Esophagus muscularis mucosa (tissue), 4 donors: ENCODE measurements at regions not wholly inside any gene's neighbourhood (a gene's known extent, or its start where the extent isn't known, plus 50 kb on each side); places are given as distances from the start of the nearest gene placed in this dataset.
A peak's percentile ranks its signal among the peaks of the same experiment; 100 is the strongest.

ENCODE experiments used
- DNase-seq: peaks from one replicate; pipeline ENCODE4 v3.0.0-alpha.2; 2017; ENCODE audit errors: extremely low spot score
- H3K27ac ChIP-seq, 4 donors: fragments of 200-600 bp; sonication (generic); replicated peaks in 1 of 4; 1 replicate in 3 of 4; 2 replicates in 1 of 4; pipeline ENCODE4 v1.5.1; 2016 to 2019; ENCODE audit warnings: mild to moderate bottlenecking in 1 of 4
- H3K27me3 ChIP-seq, 4 donors: fragments of 200-600 bp; sonication (generic); one replicate each; pipeline versions ENCODE4 v1.5.1 to v1.6.0; 2016 to 2019
- H3K36me3 ChIP-seq, 4 donors: fragments of 200-600 bp; sonication (generic); one replicate each; pipeline ENCODE4 v1.5.1; 2016 to 2019
- H3K4me1 ChIP-seq, 4 donors: fragments of 200-600 bp; sonication (generic); one replicate each; pipeline ENCODE4 v1.5.1; 2016 to 2019
- H3K4me3 ChIP-seq, 4 donors: fragments of 200-600 bp; sonication (generic); 1 replicate in 2 of 4; 2 replicates in 2 of 4; pipeline ENCODE4 v1.5.1; 2016 to 2019; ENCODE audit warnings: mild to moderate bottlenecking in 4 of 4, moderate library complexity in 1 of 4
- H3K9me3 ChIP-seq, 4 donors: fragments of 200-600 bp; sonication (generic); 1 replicate in 3 of 4; 2 replicates in 1 of 4; pipeline ENCODE4 v1.5.1; 2016 to 2019
- EP300 ChIP-seq: sonication (generic); formaldehyde crosslinking; IDR thresholded peaks from one replicate; pipeline ENCODE4 v1.6.1; 2017; ENCODE audit warnings: antibody characterized with exemption
- POLR2A ChIP-seq: fragments of 450-650 bp; IDR thresholded peaks from one replicate; pipeline ENCODE4 v1.6.1; 2017; ENCODE audit warnings: antibody characterized with exemption, moderate library complexity, mild to moderate bottlenecking, low read depth
- POLR2AphosphoS5 ChIP-seq, 2 donors: sonication (generic); formaldehyde crosslinking; IDR thresholded peaks; one replicate each; pipeline ENCODE4 v1.6.1; 2017; ENCODE audit warnings: antibody characterized with exemption in 2 of 2
- WGBS: methylation state at CpG from one replicate; pipeline ENCODE4 v1.1.5; 2018; 5-methylcytosine and 5-hydroxymethylcytosine counted together
- intact Hi-C: fragments of 100-400 bp; cut with DNase I; formaldehyde crosslinking; loops from one replicate; pipeline ENCODE4 v1.15.1; 2023
- TF ChIP-seq, protein P1 (sequence below), 3 experiments: fragments of 200-600 bp in 2 of 3; fragments of 450-650 bp in 1 of 3; sonication (generic) in 2 of 3; IDR thresholded peaks; one replicate each; pipeline ENCODE4 v1.5.1; 2017 to 2019; ENCODE audit warnings: antibody characterized with exemption in 3 of 3, mild to moderate bottlenecking in 2 of 3, moderate library complexity in 1 of 3

DNA sequence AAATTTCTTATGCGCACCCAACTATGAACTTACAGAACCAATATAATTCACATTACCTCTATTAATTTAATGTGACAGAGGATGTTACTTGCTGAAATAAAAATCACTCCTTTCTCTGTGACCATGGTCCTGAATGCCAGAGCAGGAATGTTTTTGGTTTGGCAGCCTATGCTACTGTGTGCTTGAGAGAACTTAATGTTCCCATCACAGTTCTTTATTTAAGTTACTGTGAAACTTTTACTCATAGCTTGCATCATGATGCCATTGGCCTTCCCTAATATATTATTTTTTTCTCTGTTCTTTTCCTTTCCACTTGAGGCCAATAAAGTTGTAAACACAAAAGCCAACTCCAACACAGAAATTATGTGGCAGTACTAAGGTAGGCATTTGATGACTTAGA is 142.2 kb downstream of the FAM76B start:
- peak overlapping the region; percentile 72 to 85 (median 80) for H3K27ac ChIP-seq
- H3K4me1 ChIP-seq = peaks cover 7 to 40% (median 26%) of the 10 kb centered on the region in 4 donors
- no peaks in the 10 kb centered on the region for H3K27me3 ChIP-seq
- intact Hi-C loops = loop anchor here (5.0 kb wide), 1 partner anchor 55 kb away; no protein-coding TSS in a partner anchor
- WGBS = 75% methylated on average over 1 of the region's 1 CpG
- H3K36me3 ChIP-seq = no peaks in the 10 kb centered on the region
- DNase-seq = no peak
- peak overlapping the region in 2 of 4 donors; percentile 8 to 13 for H3K4me3 ChIP-seq
- peaks cover 0 to 7% (median 0%) of the 10 kb centered on the region in 4 donors for H3K9me3 ChIP-seq
- TF ChIP-seq POLR2A = no peak
- peak; percentile 40 for TF ChIP-seq EP300
- TF ChIP-seq POLR2AphosphoS5 (IDR thresholded peaks at IDR 0.05) = peak; percentile 56 to 83

DNA sequence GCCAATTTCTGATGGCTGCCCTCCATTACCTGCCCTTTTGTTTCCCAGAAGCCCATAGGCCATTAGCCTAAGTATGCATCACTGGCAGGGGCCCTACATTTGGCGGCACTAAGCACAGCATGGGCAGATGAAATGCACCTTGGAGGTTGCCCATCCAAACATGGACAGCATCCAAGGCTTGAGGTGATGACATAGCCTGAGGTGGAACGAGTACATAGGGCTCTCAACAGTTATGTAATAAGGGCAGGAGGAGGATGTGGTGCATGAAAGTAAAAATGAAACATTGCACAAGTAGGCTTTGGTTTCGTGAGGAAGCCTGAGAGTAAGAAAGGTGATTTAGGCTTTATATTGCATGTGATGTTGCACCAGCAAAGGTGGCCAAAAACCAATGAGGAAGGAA is 148.1 kb downstream of the FAM76B start:
- peak overlapping the region; percentile 47 to 56 (median 52) for H3K27ac ChIP-seq
- no peaks in the 10 kb centered on the region for H3K36me3 ChIP-seq
- intact Hi-C loops = no loop called here
- peak; percentile 4 for TF ChIP-seq EP300
- peak; percentile 46 to 71 for TF ChIP-seq POLR2AphosphoS5 (IDR thresholded peaks at IDR 0.05)
- TF ChIP-seq, protein P1, sequence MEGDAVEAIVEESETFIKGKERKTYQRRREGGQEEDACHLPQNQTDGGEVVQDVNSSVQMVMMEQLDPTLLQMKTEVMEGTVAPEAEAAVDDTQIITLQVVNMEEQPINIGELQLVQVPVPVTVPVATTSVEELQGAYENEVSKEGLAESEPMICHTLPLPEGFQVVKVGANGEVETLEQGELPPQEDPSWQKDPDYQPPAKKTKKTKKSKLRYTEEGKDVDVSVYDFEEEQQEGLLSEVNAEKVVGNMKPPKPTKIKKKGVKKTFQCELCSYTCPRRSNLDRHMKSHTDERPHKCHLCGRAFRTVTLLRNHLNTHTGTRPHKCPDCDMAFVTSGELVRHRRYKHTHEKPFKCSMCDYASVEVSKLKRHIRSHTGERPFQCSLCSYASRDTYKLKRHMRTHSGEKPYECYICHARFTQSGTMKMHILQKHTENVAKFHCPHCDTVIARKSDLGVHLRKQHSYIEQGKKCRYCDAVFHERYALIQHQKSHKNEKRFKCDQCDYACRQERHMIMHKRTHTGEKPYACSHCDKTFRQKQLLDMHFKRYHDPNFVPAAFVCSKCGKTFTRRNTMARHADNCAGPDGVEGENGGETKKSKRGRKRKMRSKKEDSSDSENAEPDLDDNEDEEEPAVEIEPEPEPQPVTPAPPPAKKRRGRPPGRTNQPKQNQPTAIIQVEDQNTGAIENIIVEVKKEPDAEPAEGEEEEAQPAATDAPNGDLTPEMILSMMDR (IDR thresholded peaks at IDR 0.05) = no peak
- peaks cover 0 to 28% (median 14%) of the 10 kb centered on the region in 4 donors for H3K4me1 ChIP-seq
- H3K4me3 ChIP-seq = no peak overlapping the region
- H3K9me3 ChIP-seq = peaks cover 0 to 6% (median 0%) of the 10 kb centered on the region in 4 donors
- no peaks in the 10 kb centered on the region for H3K27me3 ChIP-seq
- 51% methylated on average over 3 of the region's 3 CpGs for WGBS
- no peak for DNase-seq

DNA sequence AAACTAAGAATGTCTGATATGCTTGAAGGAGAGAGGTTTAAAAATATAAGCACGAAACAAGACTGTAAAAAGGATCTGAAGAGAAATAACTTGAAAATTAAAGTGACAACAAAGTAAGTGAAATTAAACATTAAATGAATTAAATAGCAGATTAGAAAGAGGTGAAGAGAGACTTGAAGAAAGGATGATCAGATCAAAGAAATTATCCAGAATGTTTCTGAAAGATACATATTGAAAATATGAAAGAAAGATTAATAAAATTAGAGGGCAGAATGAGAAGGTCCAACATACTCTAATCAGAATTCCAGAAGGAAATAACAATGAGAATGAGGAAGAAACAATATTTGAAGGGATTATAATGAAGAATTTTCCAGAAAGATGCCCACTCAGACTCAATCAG is 151.1 kb downstream of the FAM76B start:
- 95% methylated on average over 1 of the region's 1 CpG for WGBS
- Histone ChIP-seq H3K36me3 (no peaks in the 10 kb centered on the region), H3K4me3 (no peak overlapping the region), H3K27ac (no peak overlapping the region), H3K4me1 (peaks cover 0 to 13% (median 12%) of the 10 kb centered on the region in 4 donors), H3K9me3 (no peaks in the 10 kb centered on the region), H3K27me3 (no peaks in the 10 kb centered on the region)
- intact Hi-C loops = no loop called here
- DNase-seq = no peak
- TF ChIP-seq, protein P1 (IDR thresholded peaks at IDR 0.05) = no peak
- no peak for TF ChIP-seq POLR2A
- TF ChIP-seq EP300 = no peak
- TF ChIP-seq POLR2AphosphoS5 (IDR thresholded peaks at IDR 0.05) = no peak

DNA sequence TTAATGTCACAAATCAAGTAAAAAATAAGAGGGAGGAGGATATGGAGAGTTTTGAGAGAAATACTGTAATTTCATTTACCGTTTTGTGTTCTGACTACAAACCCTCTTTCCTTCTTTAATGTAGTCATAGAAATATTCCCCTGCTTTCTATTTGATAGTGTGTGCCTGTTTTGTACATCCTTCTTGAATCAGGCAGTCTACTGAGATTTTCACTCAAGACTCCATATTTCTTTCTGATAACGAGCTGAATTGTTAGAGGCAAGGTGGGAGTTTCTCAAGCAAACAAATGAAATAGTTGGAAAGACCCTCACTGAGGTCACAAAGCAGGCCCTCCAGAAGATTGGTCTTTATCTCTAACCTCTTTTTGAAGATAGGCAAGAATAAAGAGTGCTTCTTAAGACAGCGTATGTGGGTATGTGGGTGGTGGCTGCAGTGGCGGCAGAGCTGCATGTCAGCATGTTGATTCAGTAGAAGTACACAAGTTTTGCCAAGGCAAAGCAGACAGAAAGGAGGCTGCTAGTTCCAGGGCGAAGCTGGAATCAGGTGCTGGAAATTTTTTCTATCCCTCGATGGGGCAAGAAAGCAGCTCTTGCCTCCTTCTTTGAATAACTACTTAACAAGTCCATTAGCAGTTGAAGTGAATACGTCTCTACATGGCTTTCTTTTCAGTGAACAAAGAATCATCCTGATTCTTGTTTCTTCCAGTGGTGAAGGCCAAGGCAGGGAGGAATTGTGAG is 164.2 kb downstream of the FAM76B start:
- Histone ChIP-seq H3K36me3 (no peaks in the 10 kb centered on the region), H3K27ac (peak overlapping the region in 1 of 4 donors; percentile 7), H3K4me3 (no peak overlapping the region), H3K9me3 (no peaks in the 10 kb centered on the region), H3K27me3 (no peaks in the 10 kb centered on the region), H3K4me1 (peaks cover 0 to 7% (median 3%) of the 10 kb centered on the region in 4 donors)
- intact Hi-C loops = no loop called here
- no peak for DNase-seq
- TF ChIP-seq EP300 = no peak
- TF ChIP-seq POLR2A = no peak
- TF ChIP-seq POLR2AphosphoS5 (IDR thresholded peaks at IDR 0.05) = no peak
- TF ChIP-seq, protein P1 (IDR thresholded peaks at IDR 0.05) = no peak
- 68% methylated on average over 7 of the region's 7 CpGs for WGBS

DNA sequence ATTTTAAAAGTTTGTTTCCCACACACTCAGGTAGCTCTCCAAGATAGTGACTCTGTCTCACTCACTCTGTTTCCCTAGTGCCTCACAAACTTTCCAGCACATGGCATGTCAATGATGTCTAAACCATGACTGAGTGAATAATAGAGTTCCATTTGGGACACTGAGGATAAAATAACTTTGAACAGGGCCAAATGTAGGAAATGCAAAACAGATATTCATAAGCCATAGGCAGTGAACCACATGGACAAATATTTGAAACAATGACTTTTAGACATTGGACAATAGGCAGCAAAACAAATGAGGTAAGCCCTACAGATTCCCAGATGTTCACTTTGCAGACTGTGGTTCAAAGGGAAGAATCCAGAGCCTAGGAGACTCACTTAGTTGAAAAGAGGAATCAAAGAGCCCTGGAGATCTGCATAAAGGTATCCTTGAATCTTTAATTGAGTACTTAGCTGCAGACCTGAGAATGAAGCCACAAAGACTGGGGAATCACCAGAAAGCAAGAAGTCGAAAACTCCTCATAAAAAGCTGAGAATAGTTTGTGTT is 173.3 kb downstream of the FAM76B start:
- Histone ChIP-seq H3K27ac (no peak overlapping the region), H3K4me1 (no peaks in the 10 kb centered on the region), H3K27me3 (no peaks in the 10 kb centered on the region), H3K4me3 (no peak overlapping the region), H3K9me3 (no peaks in the 10 kb centered on the region), H3K36me3 (no peaks in the 10 kb centered on the region)
- TF ChIP-seq EP300 (no peak), POLR2A (no peak), POLR2AphosphoS5 (IDR thresholded peaks at IDR 0.05) (no peak)
- TF ChIP-seq, protein P1 (IDR thresholded peaks at IDR 0.05) = no peak
- 86% methylated on average over 1 of the region's 1 CpG for WGBS
- DNase-seq = no peak
- intact Hi-C loops = no loop called here
